ENCODE measurements at regions not wholly inside any gene's neighbourhood (a gene's known extent, or its start where the extent isn't known, plus 50 kb on each side); places are given as distances from the start of the nearest gene placed in this dataset.

GRCh38 chr9:103068753-103069152 is 73.6 kb downstream of the CYLC2 start:
- intact Hi-C loops (cut with DNase I), result no loop called here
- no peak for TF ChIP-seq CTCF (IDR thresholded peaks at IDR 0.05)
- DNase-seq, result no peak

GRCh38 chr9:103078581-103078980 is 83.4 kb downstream of the CYLC2 start:
- no peak for DNase-seq
- Histone ChIP-seq H3K4me1 (no peaks in the 10 kb centered on the region), H3K9ac (ENCODE audit: low read depth in 2 of 2, low read length in 2 of 2) (no peak overlapping the region), H3K36me3 (no peaks in the 10 kb centered on the region), H3K27ac (no peak overlapping the region), H3K27me3 (no peaks in the 10 kb centered on the region), H3K4me3 (no peak overlapping the region), H3K9me3 (no peaks in the 10 kb centered on the region)
- no peak for TF ChIP-seq CTCF (IDR thresholded peaks at IDR 0.05)
- intact Hi-C loops (cut with DNase I), result no loop called here

More at GRCh38 chr9:103068753-103069152, 73.6 kb downstream of the CYLC2 start:
- Histone ChIP-seq H3K36me3 (no peaks in the 10 kb centered on the region), H3K4me3 (no peak overlapping the region), H3K27me3 (no peaks in the 10 kb centered on the region), H3K9me3 (no peaks in the 10 kb centered on the region), H3K9ac (ENCODE audit: low read depth in 2 of 2, low read length in 2 of 2) (no peak overlapping the region), H3K4me1 (no peaks in the 10 kb centered on the region), H3K27ac (no peak overlapping the region)

- no peak for TF ChIP-seq CTCF (IDR thresholded peaks at IDR 0.05)
- no peaks in the 10 kb centered on the region for H3K4me1 ChIP-seq
- H3K36me3 ChIP-seq, result no peaks in the 10 kb centered on the region
- no peaks in the 10 kb centered on the region for H3K9me3 ChIP-seq
- H3K27me3 ChIP-seq, result no peaks in the 10 kb centered on the region
- no peak overlapping the region for H3K27ac ChIP-seq
- intact Hi-C loops (cut with DNase I), result no loop called here
- H3K4me3 ChIP-seq, result no peak overlapping the region
- H3K9ac ChIP-seq (ENCODE audit: low read depth in 2 of 2, low read length in 2 of 2), result no peak overlapping the region
- no peak for DNase-seq
These were observed 87.4 kb downstream of the CYLC2 start for GRCh38 chr9:103082494-103082893.

GRCh38 chr9:103089357-103089756 is 94.2 kb downstream of the CYLC2 start:
- Histone ChIP-seq H3K4me3 (no peak overlapping the region), H3K4me1 (no peaks in the 10 kb centered on the region), H3K27me3 (no peaks in the 10 kb centered on the region), H3K36me3 (no peaks in the 10 kb centered on the region), H3K9ac (ENCODE audit: low read depth in 2 of 2, low read length in 2 of 2) (no peak overlapping the region), H3K9me3 (no peaks in the 10 kb centered on the region), H3K27ac (no peak overlapping the region)
- DNase-seq, result no peak
- TF ChIP-seq CTCF (IDR thresholded peaks at IDR 0.05), result no peak
- intact Hi-C loops (cut with DNase I), result no loop called here

GRCh38 chr9:103104101-103104500 is 109.0 kb downstream of the CYLC2 start:
- Histone ChIP-seq H3K4me3 (no peak overlapping the region), H3K4me1 (no peaks in the 10 kb centered on the region), H3K27me3 (no peaks in the 10 kb centered on the region), H3K27ac (no peak overlapping the region), H3K36me3 (no peaks in the 10 kb centered on the region), H3K9me3 (no peaks in the 10 kb centered on the region), H3K9ac (ENCODE audit: low read depth in 2 of 2, low read length in 2 of 2) (no peak overlapping the region)
- intact Hi-C loops (cut with DNase I), result no loop called here
- no peak for TF ChIP-seq CTCF (IDR thresholded peaks at IDR 0.05)
- DNase-seq, result no peak

- no peaks in the 10 kb centered on the region for H3K4me1 ChIP-seq
- intact Hi-C loops (cut with DNase I), result no loop called here
- H3K27ac ChIP-seq, result no peak overlapping the region
- no peaks in the 10 kb centered on the region for H3K36me3 ChIP-seq
- TF ChIP-seq CTCF (IDR thresholded peaks at IDR 0.05), result no peak
- no peak overlapping the region for H3K9ac ChIP-seq (ENCODE audit: low read depth in 2 of 2, low read length in 2 of 2)
- H3K9me3 ChIP-seq, result no peaks in the 10 kb centered on the region
- no peak for DNase-seq
- H3K27me3 ChIP-seq, result no peaks in the 10 kb centered on the region
- H3K4me3 ChIP-seq, result no peak overlapping the region
These were observed 121.1 kb downstream of the CYLC2 start for GRCh38 chr9:103116246-103116645.
